CMK (cell line): ENCODE measurements at regions not wholly inside any gene's neighbourhood (a gene's known extent, or its start where the extent isn't known, plus 50 kb on each side); places are given as distances from the start of the nearest gene placed in this dataset.

Experiments used
- DNase-seq: peaks from one replicate; pipeline ENCODE4 v3.0.0-alpha.2; 2010; ENCODE audit warnings: low read depth

GRCh38 chr9:31100311-31100710 is 1284.1 kb upstream of the ACO1 start:
- no peak for DNase-seq

DNA sequence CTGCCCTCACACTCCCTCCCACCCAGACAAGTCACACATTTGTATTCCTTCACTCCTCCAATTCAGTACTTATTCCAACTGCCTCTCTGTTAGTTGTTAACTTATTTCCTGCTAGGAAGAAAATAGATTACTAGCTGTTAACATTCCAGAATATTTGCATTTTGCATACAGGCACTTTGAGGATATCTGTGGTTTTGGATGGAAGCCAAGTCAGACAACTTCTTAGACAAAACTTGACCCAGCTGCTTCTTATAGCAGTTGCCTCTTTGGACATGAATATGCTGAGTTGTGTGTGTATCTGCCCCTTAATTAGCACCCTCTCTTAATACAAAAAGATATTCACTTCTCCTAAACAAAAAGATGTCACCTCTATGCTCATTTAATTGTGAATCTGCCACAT is 1280.6 kb upstream of the ACO1 start:
- no peak for DNase-seq

DNA sequence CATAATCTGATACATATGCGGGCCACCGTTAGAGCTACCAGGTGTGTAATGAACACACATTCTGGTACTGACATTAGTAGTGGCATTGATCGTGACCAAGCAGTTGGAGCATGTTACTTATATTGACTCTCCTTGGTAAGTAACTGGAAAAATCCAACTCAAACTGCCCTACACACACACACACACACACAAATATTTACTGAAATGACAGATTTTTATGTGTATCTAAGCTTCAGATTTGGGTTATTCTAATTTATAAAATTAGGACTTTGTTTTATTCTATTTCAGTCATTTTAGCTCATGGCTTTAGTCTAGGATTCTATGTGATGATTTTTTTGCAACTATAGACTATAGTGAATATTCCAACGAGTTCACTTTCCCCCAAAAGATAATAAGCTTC is 1280.2 kb upstream of the ACO1 start:
- no peak for DNase-seq

DNA sequence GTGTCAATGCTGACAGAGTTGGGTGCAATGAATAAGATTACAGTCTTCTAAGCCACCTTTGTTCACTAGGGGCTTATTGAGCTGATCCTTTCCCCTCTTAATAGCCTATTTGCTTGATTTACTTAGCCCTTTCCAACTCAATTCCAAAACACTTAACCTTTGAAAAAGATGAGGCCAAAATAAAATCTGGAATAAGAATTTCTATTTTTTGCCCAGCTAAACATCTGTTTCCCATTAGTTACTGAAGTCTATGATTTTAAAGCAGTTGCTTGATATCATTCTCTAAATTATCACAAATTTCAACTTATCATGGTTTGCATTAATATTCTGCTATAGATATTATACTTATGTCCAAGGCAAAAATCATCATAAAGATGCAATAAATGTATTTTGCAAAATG is 1272.0 kb upstream of the ACO1 start:
- DNase-seq = no peak

DNA sequence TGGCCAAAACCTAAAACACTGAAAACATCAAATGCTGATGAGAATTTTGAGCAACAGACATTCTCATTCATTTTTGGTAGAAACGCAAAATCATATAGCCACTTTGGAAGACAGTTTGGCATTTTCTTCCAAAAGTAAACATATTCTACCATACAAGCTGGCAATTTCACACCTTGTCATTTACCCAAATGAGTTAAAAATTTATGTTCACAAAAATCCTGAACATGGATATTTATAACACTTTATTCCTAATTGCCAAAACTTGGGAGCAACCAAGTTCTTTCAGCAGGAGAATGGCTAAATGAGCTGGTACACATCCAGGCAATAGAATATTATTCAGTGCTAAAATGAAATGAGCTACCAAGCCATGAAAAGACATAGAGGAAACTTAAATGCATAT is 1270.1 kb upstream of the ACO1 start:
- DNase-seq = no peak

DNA sequence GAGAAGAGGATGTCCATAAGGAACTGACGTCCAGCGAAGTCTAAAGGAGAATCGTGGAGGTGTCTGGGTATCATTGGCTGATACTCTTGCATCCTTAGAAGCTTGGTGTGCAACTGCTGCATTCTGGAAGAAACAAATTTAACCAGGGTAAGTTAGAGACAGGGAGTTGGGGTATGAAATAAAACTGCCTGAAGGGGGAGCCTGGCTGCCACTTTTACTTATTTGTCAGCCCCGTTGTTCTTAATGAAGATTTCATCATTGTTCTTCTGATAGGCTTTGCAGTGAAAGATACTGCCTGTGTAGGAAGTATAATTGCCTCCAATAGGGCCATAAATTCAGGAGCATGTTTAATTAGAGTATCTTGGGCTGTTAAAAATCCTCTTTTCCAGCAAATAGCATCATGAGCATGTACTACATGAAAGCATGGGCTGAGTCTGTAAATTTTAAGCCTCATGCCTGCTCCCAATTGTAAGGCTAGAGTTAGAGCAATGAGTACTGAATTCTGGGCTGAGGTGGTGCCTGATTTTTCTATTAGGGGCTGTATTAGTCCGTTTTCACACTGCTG is 1264.5 kb upstream of the ACO1 start:
- DNase-seq = no peak

GRCh38 chr9:31124389-31124788 is 1260.1 kb upstream of the ACO1 start:
- no peak for DNase-seq

DNA sequence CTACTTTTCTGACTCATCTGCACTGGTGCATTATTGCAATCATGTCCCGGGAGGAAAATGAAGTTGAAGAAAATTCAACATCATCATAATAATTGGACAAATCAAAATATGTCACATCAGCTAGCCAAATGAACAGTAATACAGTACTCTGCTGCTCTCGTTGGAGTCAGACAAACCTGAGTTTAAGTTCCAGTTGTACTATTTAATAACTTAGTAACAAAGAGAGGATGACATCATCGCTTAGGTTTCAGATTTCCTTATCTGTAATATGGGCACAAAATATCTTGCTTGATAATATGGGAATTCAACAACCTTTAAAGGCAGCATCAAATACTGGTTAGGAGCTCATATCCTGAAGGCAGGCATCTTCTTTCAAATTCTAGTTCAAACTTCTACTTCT is 1248.9 kb upstream of the ACO1 start:
- no peak for DNase-seq

- no peak for DNase-seq
Observed at GRCh38 chr9:31136524-31136923, 1247.9 kb upstream of the ACO1 start.

- DNase-seq = no peak
Observed at GRCh38 chr9:31137176-31138160, 1247.0 kb upstream of the ACO1 start.

DNA sequence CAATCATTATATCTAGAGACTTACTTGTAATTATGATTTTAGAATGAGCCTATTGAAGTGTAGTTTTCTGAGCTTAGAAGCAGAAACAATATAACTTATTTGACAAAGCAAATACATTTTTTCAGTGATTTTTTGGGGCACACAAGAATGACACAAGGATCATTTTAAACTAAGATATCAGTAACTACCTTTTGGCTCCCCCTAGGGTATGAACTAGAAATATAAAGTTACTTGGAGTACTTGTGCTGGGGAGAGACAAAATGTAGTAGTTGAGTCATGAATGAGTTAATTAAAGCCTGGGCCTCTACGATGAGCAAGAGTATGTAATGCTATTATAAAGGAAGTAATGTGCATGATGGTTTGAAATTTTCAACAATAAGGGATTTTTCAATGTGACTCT is 1244.1 kb upstream of the ACO1 start:
- no peak for DNase-seq

- no peak for DNase-seq
Observed at GRCh38 chr9:31142456-31142855, 1242.0 kb upstream of the ACO1 start.

DNA sequence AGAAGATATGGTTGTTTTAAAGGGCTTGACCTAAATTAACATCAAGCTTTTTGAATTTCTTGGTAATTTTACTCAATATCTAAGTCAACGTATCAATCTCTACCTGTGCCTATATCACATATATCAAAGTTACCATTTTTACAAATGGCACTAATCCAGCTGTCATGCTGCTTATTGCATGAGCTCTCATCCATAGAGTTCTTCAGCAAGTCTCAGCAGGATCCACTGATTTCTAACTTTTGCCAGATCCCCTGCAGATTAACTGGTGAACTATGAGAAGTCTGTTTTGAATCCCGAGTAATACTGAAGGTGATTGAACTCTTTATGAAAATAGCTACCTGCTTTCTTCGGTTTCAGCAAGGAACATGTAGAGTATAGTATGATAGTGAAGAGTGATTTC is 1239.8 kb upstream of the ACO1 start:
- no peak for DNase-seq

DNA sequence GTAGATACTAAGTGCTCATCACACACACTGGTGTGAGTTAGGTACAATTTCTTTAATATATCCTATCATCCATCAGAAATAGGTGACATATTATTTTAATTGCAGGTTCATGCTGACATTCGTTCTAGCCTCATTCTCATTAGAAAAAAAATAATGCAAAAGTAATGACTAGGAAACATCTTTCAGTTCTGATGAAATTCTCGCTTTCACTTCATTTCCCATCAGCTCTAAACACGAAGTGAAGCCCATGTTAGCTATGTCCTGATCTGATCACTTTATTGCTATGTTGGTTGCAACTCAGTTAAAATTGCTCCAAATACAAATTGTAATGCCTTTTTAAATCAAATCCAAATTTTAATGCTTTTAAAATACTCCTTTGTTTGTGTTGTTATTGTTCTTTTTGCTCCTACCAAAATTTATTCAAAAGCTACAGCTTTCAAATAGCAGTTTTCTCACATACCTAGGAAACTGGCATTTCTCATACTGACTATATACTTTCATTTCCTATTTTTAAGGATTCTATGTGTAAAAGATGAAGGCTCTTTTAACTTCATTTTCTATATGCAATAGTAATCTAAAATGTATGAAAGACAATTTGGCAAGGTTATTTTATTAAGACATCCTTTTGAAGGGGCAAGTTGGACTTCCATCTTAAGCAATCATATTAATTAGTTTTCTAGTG is 1237.8 kb upstream of the ACO1 start:
- DNase-seq = no peak

GRCh38 chr9:31153250-31153840 is 1231.1 kb upstream of the ACO1 start:
- no peak for DNase-seq

GRCh38 chr9:31166516-31166915 is 1217.9 kb upstream of the ACO1 start:
- DNase-seq = no peak

- DNase-seq = no peak
Observed at GRCh38 chr9:31168161-31168560, 1216.3 kb upstream of the ACO1 start.

GRCh38 chr9:31174681-31175080 is 1209.8 kb upstream of the ACO1 start:
- DNase-seq = no peak

GRCh38 chr9:31183866-31184265 is 1200.6 kb upstream of the ACO1 start:
- DNase-seq = no peak

DNA sequence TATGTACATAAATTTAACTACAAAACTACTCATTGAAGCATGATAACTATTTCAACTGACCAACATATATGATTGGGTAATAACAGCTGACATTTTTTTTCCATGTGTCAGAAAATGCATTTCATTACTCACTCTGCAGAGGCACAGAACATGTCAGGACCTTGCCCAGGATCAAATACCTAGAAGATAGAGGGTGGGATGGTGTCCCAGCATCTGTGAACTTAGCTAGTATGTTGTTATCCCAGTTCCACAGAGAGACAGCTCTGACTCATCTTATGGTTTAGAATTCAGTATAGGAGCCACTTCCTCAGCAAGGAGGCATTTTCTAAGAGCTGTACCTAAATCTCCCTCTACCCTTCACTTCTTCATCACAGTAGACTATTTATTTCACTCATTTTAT is 1198.6 kb upstream of the ACO1 start:
- DNase-seq = no peak

DNA sequence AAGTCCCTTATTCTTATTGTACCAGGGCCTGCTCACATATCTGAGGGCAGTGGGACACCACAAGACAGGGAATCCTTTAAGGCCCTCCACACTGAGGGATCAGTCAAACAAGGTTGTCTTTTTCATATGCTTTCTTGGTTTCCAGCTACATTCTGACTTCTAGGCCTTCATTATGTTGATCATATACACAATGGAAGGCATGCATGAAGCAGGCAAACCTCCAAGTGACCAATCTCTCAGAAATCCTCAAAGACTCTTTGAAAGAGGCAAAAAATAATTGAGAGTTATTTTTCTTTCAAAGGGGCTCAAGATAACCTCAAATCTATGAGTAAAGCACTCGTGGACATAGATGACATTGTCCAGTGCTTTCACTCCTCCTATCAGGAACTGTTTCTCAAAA is 1195.9 kb upstream of the ACO1 start:
- DNase-seq = no peak

GRCh38 chr9:31210978-31211570 is 1173.4 kb upstream of the ACO1 start:
- DNase-seq = peak; percentile 8
